HG02852 (cell line): ENCODE measurements at regions not wholly inside any gene's neighbourhood (a gene's known extent, or its start where the extent isn't known, plus 50 kb on each side); places are given as distances from the start of the nearest gene placed in this dataset.

Source experiments
- ATAC-seq: cut with Tn5 transposase; IDR thresholded peaks from one replicate; pipeline ENCODE4 v1.9.1; 2021; ENCODE audit warnings: mild to moderate bottlenecking, moderate library complexity; ENCODE audit not compliant: unreplicated experiment

- ATAC-seq = no peak
Observed at GRCh38 chr18:2083691-2084090, 487.6 kb downstream of the METTL4 start.

GRCh38 chr18:2086439-2086838 lies 484.9 kb downstream of the METTL4 start:
- ATAC-seq = no peak

- no peak for ATAC-seq
Observed at GRCh38 chr18:2087877-2088673, 483.2 kb downstream of the METTL4 start.

- no peak for ATAC-seq
Observed at GRCh38 chr18:2089396-2089795, 481.9 kb downstream of the METTL4 start.

- no peak for ATAC-seq
Observed at GRCh38 chr18:2091937-2092336, 479.4 kb downstream of the METTL4 start.

GRCh38 chr18:2096551-2096950 lies 474.8 kb downstream of the METTL4 start:
- no peak for ATAC-seq

- no peak for ATAC-seq
Observed at GRCh38 chr18:2100694-2101213, 470.6 kb downstream of the METTL4 start.

GRCh38 chr18:2102022-2102421 lies 469.3 kb downstream of the METTL4 start:
- ATAC-seq = no peak

GRCh38 chr18:2103299-2103698 lies 468.0 kb downstream of the METTL4 start:
- no peak for ATAC-seq

- ATAC-seq = peak; percentile 85
Observed at GRCh38 chr18:2104620-2105462, 466.5 kb downstream of the METTL4 start.

- no peak for ATAC-seq
Observed at GRCh38 chr18:2108591-2108990, 462.7 kb downstream of the METTL4 start.

GRCh38 chr18:2111456-2111855 lies 459.8 kb downstream of the METTL4 start:
- no peak for ATAC-seq

GRCh38 chr18:2112435-2113045 lies 458.8 kb downstream of the METTL4 start:
- ATAC-seq = no peak

GRCh38 chr18:2114289-2114688 lies 457.0 kb downstream of the METTL4 start:
- no peak for ATAC-seq

- ATAC-seq = no peak
Observed at GRCh38 chr18:2114765-2115164, 456.5 kb downstream of the METTL4 start.

- no peak for ATAC-seq
Observed at GRCh38 chr18:2121224-2121623, 450.1 kb downstream of the METTL4 start.

GRCh38 chr18:2123077-2123476 lies 448.2 kb downstream of the METTL4 start:
- ATAC-seq = no peak

GRCh38 chr18:2134364-2134763 lies 436.9 kb downstream of the METTL4 start:
- ATAC-seq = no peak

- ATAC-seq = no peak
Observed at GRCh38 chr18:2135309-2135708, 436.0 kb downstream of the METTL4 start.

- ATAC-seq = no peak
Observed at GRCh38 chr18:2138552-2138951, 432.8 kb downstream of the METTL4 start.

GRCh38 chr18:2139691-2140090 lies 431.6 kb downstream of the METTL4 start:
- ATAC-seq = no peak
